Natural killer cell (primary cell): ENCODE measurements at regions not wholly inside any gene's neighbourhood (a gene's known extent, or its start where the extent isn't known, plus 50 kb on each side); places are given as distances from the start of the nearest gene placed in this dataset.

Experiments
- ATAC-seq, 3 donors: fragments of 150-1000 bp in 2 of 3; fragments of 200-7000 bp in 1 of 3; cut with Tn5 transposase; 1 replicate in 1 of 3; 2 replicates in 2 of 3; pipeline ENCODE4 v1.10.0; 2021; ENCODE audit warnings: mild to moderate bottlenecking in 2 of 3, moderate library complexity in 2 of 3
- DNase-seq, 2 donors: peaks; one replicate each; pipeline versions ENCODE4 v3.0.0 to v3.0.0-alpha.2; 2013 to 2021; ENCODE audit warnings: mixed read lengths in 1 of 2
- H3K27ac ChIP-seq: one replicate; pipeline ENCODE4 v1.5.1; 2013; ENCODE audit warnings: mild to moderate bottlenecking, low read length
- H3K27me3 ChIP-seq: one replicate; pipeline ENCODE4 v1.6.1; 2013; ENCODE audit warnings: low read length; ENCODE audit not compliant: control insufficient read depth, insufficient read depth
- H3K36me3 ChIP-seq: one replicate; pipeline ENCODE4 v1.6.1; 2013; ENCODE audit warnings: low read length; ENCODE audit not compliant: control insufficient read depth, insufficient read depth
- H3K4me1 ChIP-seq: one replicate; pipeline ENCODE4 v1.6.1; 2013; ENCODE audit warnings: low read length; ENCODE audit not compliant: control insufficient read depth, insufficient read depth
- H3K4me3 ChIP-seq: one replicate; pipeline ENCODE4 v1.5.1; 2013; ENCODE audit warnings: low read length
- H3K9me3 ChIP-seq: one replicate; pipeline ENCODE4 v1.6.1; 2013; ENCODE audit warnings: low read length; ENCODE audit not compliant: control insufficient read depth, insufficient read depth
- H3K27ac Mint-ChIP-seq, 2 donors: one replicate each; pipeline ENCODE4 v1.8.0; 2022; ENCODE audit warnings: mild to moderate bottlenecking in 2 of 2, mixed read lengths in 2 of 2, moderate library complexity in 1 of 2
- H3K27me3 Mint-ChIP-seq, 2 donors: one replicate each; pipeline ENCODE4 v1.8.0; 2022; ENCODE audit warnings: low read depth in 2 of 2, mixed read lengths in 2 of 2
- H3K36me3 Mint-ChIP-seq: one replicate; pipeline ENCODE4 v1.8.0; 2022; ENCODE audit warnings: mixed read lengths
- H3K4me1 Mint-ChIP-seq, 2 donors: one replicate each; pipeline ENCODE4 v1.8.0; 2022; ENCODE audit warnings: mixed read lengths in 2 of 2
- H3K4me3 Mint-ChIP-seq: one replicate; pipeline ENCODE4 v1.8.0; 2022; ENCODE audit warnings: mild to moderate bottlenecking, moderate library complexity, mixed read lengths
- H3K9me3 Mint-ChIP-seq, 2 donors: one replicate each; pipeline ENCODE4 v1.8.0; 2022; ENCODE audit warnings: mixed read lengths in 2 of 2
- WGBS: methylation state at CpG from one replicate; pipeline ENCODE4 v1.1.7; 2013; ENCODE audit warnings: missing lambda C conversion rate; ENCODE audit not compliant: insufficient coverage; 5-methylcytosine and 5-hydroxymethylcytosine counted together
- intact Hi-C: fragments of 100-400 bp; cut with micrococcal nuclease; formaldehyde crosslinking; loops from one replicate; pipeline ENCODE4 v1.14.2; 2022
- TF ChIP-seq, protein P1 (sequence below): fragments of 200-600 bp; IDR thresholded peaks from one replicate; pipeline ENCODE4 v1.8.0; 2022; ENCODE audit warnings: antibody characterized with exemption

DNA sequence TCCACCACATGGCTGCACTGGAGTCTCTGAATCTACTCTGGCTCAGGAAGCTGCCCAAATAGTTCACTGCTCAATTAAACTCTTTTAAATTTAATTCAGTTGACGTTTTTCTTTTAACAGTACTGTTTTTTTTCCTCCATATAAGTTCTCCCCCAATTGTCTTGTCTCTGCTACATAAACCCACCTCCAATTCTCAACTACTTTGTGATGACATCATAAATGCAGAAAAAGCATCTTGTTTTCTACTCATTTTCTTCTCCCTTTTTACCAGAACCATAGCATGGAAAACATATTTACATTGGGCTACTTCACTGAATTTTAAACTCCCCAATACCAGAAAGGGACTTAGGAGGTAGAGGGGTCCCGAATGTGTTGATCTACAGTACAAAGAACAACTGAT lies 270.4 kb downstream of the GPD2 start:
- intact Hi-C loops: no loop called here

DNA sequence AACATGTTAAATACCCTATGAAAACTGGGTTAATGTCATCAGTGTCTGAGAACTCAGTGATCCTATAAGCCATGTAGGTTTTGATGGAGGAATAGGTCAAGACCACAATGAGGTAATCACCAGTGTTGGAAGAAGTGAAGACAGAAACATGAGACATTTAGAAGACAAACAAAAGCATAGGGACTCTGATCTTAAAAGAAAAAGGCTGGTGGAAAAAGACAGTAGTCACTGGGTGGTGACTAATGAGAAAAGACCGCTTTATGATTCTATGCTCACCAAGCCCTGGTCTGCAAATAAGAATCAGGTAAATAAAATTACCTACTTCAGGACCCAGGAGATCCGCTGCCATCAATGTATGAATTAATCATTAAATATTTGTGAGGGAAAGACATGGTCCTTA lies 271.9 kb downstream of the GPD2 start:
- Histone ChIP-seq H3K4me3 (no peak overlapping the region), H3K27ac (no peak overlapping the region), H3K4me1 (no peaks in the 10 kb centered on the region), H3K9me3 (no peaks in the 10 kb centered on the region), H3K36me3 (no peaks in the 10 kb centered on the region), H3K27me3 (no peaks in the 10 kb centered on the region)
- Mint-ChIP-seq H3K4me3 (no peak overlapping the region), H3K36me3 (no peaks in the 10 kb centered on the region), H3K27ac (no peak overlapping the region), H3K4me1 (no peaks in the 10 kb centered on the region), H3K27me3 (no peaks in the 10 kb centered on the region), H3K9me3 (peaks cover 2 to 5% of the 10 kb centered on the region in 2 donors)
- 100% methylated on average over 1 of the region's 2 CpGs for WGBS
- intact Hi-C loops: no loop called here
- DNase-seq (no peak), ATAC-seq (no peak)
- TF ChIP-seq, protein P1, sequence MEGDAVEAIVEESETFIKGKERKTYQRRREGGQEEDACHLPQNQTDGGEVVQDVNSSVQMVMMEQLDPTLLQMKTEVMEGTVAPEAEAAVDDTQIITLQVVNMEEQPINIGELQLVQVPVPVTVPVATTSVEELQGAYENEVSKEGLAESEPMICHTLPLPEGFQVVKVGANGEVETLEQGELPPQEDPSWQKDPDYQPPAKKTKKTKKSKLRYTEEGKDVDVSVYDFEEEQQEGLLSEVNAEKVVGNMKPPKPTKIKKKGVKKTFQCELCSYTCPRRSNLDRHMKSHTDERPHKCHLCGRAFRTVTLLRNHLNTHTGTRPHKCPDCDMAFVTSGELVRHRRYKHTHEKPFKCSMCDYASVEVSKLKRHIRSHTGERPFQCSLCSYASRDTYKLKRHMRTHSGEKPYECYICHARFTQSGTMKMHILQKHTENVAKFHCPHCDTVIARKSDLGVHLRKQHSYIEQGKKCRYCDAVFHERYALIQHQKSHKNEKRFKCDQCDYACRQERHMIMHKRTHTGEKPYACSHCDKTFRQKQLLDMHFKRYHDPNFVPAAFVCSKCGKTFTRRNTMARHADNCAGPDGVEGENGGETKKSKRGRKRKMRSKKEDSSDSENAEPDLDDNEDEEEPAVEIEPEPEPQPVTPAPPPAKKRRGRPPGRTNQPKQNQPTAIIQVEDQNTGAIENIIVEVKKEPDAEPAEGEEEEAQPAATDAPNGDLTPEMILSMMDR: no peak

More for the DNA sequence above, 270.4 kb downstream of the GPD2 start:
- Histone ChIP-seq H3K9me3 (no peaks in the 10 kb centered on the region), H3K27me3 (no peaks in the 10 kb centered on the region), H3K4me1 (no peaks in the 10 kb centered on the region), H3K27ac (no peak overlapping the region), H3K36me3 (no peaks in the 10 kb centered on the region), H3K4me3 (no peak overlapping the region)
- TF ChIP-seq, protein P1: no peak
- no peaks in the 10 kb centered on the region for H3K27me3 Mint-ChIP-seq
- ATAC-seq (no peak), DNase-seq (no peak)
- H3K9me3 Mint-ChIP-seq: peaks cover 0 to 3% of the 10 kb centered on the region in 2 donors
- no peaks in the 10 kb centered on the region for H3K36me3 Mint-ChIP-seq
- no peaks in the 10 kb centered on the region for H3K4me1 Mint-ChIP-seq
- no peak overlapping the region for H3K27ac Mint-ChIP-seq
- 70% methylated on average over 2 of the region's 2 CpGs for WGBS
- no peak overlapping the region for H3K4me3 Mint-ChIP-seq

DNA sequence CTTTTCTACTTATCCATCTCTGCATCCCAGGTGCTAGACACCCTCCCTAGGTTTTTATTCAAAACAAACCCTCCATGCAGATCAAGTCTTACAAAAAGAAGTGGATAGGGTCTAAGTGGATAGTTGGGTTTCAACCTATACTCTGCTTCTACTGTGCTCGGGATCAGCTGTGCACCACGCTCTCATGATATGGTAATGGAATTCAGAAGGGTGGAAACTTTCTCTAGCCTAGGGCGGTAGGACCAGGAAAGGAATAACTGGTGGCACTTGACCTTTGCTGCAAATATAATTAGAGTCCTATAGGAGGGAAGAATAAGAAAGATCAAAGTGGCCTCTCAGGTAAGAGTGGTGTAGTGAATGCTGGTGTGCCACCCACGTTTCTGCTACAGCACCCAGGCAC lies 272.9 kb downstream of the GPD2 start:
- Histone ChIP-seq H3K36me3 (no peaks in the 10 kb centered on the region), H3K4me1 (no peaks in the 10 kb centered on the region), H3K9me3 (no peaks in the 10 kb centered on the region), H3K4me3 (no peak overlapping the region), H3K27ac (no peak overlapping the region), H3K27me3 (no peaks in the 10 kb centered on the region)
- Mint-ChIP-seq H3K4me1 (no peaks in the 10 kb centered on the region), H3K9me3 (peaks cover 2 to 5% of the 10 kb centered on the region in 2 donors), H3K36me3 (no peaks in the 10 kb centered on the region), H3K27ac (no peak overlapping the region), H3K27me3 (peaks cover 0 to 4% of the 10 kb centered on the region in 2 donors), H3K4me3 (no peak overlapping the region)
- intact Hi-C loops: no loop called here
- no peak for DNase-seq
- no peak for ATAC-seq
- WGBS: 87% methylated on average over 4 of the region's 4 CpGs
- TF ChIP-seq, protein P1: no peak

DNA sequence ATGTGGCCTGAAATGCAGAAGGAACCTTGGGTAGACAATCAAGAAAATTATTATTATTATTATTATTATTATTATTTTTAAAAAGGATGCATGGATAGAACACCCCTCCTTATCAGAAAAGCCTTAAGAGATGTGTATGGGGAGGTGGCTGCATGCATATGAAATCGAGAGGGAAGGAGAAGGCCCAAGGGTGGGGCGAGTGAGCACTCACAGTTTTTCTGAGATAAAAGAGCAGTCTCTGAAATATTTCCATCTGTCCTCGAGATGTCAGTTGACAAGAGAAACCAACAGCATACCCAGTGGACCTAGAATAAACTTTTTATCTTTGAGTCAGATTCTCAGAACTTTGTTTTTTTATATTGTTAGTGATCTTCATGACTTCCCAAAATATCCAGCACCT lies 282.9 kb downstream of the GPD2 start:
- ATAC-seq (no peak), DNase-seq (no peak)
- H3K9me3 ChIP-seq: peaks cover 6% of the 10 kb centered on the region
- Mint-ChIP-seq H3K27ac (no peak overlapping the region), H3K9me3 (peaks cover 2 to 3% of the 10 kb centered on the region in 2 donors), H3K4me1 (no peaks in the 10 kb centered on the region), H3K36me3 (no peaks in the 10 kb centered on the region), H3K27me3 (no peaks in the 10 kb centered on the region), H3K4me3 (no peak overlapping the region)
- 74% methylated on average over 3 of the region's 3 CpGs for WGBS
- intact Hi-C loops: no loop called here
- H3K27me3 ChIP-seq: no peaks in the 10 kb centered on the region
- H3K36me3 ChIP-seq: no peaks in the 10 kb centered on the region
- no peak overlapping the region for H3K27ac ChIP-seq
- TF ChIP-seq, protein P1: no peak
- no peak overlapping the region for H3K4me3 ChIP-seq
- no peaks in the 10 kb centered on the region for H3K4me1 ChIP-seq
